Spleen (tissue), 11 donors: ENCODE measurements at regions not wholly inside any gene's neighbourhood (a gene's known extent, or its start where the extent isn't known, plus 50 kb on each side); places are given as distances from the start of the nearest gene placed in this dataset.

Source experiments
- DNase-seq: peaks from one replicate; pipeline ENCODE4 v3.0.0-alpha.2; 2020
- H3K27ac ChIP-seq, 8 donors: fragments of 200-600 bp; sonication (generic) in 7 of 8; 1 replicate in 4 of 8; 2 replicates in 4 of 8; pipeline versions ENCODE4 v1.5.0 to v1.8.0; 2016 to 2021; ENCODE audit warnings: inconsistent platforms in 4 of 8, mild to moderate bottlenecking in 4 of 8, moderate library complexity in 1 of 8
- H3K27me3 ChIP-seq, 7 donors: fragments of 200-600 bp; sonication (generic) in 6 of 7; replicated peaks in 1 of 7; 1 replicate in 4 of 7; 2 replicates in 3 of 7; pipeline versions ENCODE4 v1.5.0 to v1.8.0; 2016 to 2021; ENCODE audit warnings: inconsistent platforms in 3 of 7, mild to moderate bottlenecking in 1 of 7
- H3K36me3 ChIP-seq, 6 donors: fragments of 200-600 bp; sonication (generic) in 5 of 6; 1 replicate in 4 of 6; 2 replicates in 2 of 6; pipeline versions ENCODE4 v1.5.0 to v1.8.0; 2016 to 2021; ENCODE audit warnings: inconsistent platforms in 2 of 6
- H3K4me1 ChIP-seq, 6 donors: fragments of 200-600 bp; sonication (generic) in 5 of 6; 1 replicate in 3 of 6; 2 replicates in 3 of 6; pipeline versions ENCODE4 v1.5.0 to v1.8.0; 2016 to 2021; ENCODE audit warnings: inconsistent platforms in 3 of 6
- H3K4me3 ChIP-seq, 8 donors: fragments of 200-600 bp; sonication (generic) in 7 of 8; 1 replicate in 4 of 8; 2 replicates in 4 of 8; pipeline versions ENCODE4 v1.5.0 to v1.8.0; 2016 to 2021; ENCODE audit warnings: inconsistent platforms in 4 of 8, mild to moderate bottlenecking in 4 of 8, moderate library complexity in 2 of 8
- H3K9me3 ChIP-seq, 8 donors: fragments of 200-600 bp; sonication (generic) in 7 of 8; 1 replicate in 4 of 8; 2 replicates in 4 of 8; pipeline versions ENCODE4 v1.5.0 to v1.8.0; 2016 to 2021; ENCODE audit warnings: inconsistent platforms in 4 of 8
- POLR2A ChIP-seq, 3 donors: fragments of 450-650 bp; IDR thresholded peaks; one replicate each; pipeline ENCODE4 v1.5.1; 2017; ENCODE audit warnings: antibody characterized with exemption in 3 of 3, mild to moderate bottlenecking in 1 of 3
- POLR2AphosphoS5 ChIP-seq, 3 donors: sonication (generic); formaldehyde crosslinking; IDR thresholded peaks; one replicate each; pipeline ENCODE4 v1.5.1; 2017; ENCODE audit warnings: antibody characterized with exemption in 3 of 3
- WGBS, 5 donors: extraction: QIAGEN DNeasy Blood & Tissue Kit in 3 of 5; methylation state at CpG; one replicate each; pipeline versions ENCODE4 v1.1.5 to v1.1.7; 2013 to 2018; 5-methylcytosine and 5-hydroxymethylcytosine counted together
- intact Hi-C: fragments of 100-400 bp; cut with DNase I; formaldehyde crosslinking; loops from one replicate; pipeline ENCODE4 v1.15.0; 2023; ENCODE audit warnings: low total_unique reads
- TF ChIP-seq, protein P1 (sequence below), 11 experiments: fragments of 200-600 bp in 7 of 11; fragments of 450-650 bp in 4 of 11; sonication (generic) in 4 of 11; IDR thresholded peaks in 8 of 11; conservative IDR thresholded peaks in 3 of 11; 1 replicate in 7 of 11; 2 replicates in 4 of 11; pipeline versions ENCODE4 v1.4.0 to v1.8.0; 2016 to 2021; ENCODE audit warnings: antibody characterized with exemption in 11 of 11, inconsistent platforms in 4 of 11, mild to moderate bottlenecking in 1 of 11
- donor health status: healthy with polysubstance abuse.
- donor health status: DM: no; HTN: no; CAD: no; lungs with moderate emphysema.
- donor health status: DM: no; HTN: no; CAD: no.
- donor health status: Bipolar disorder and iron deficiency.
- donor health status: healthy.
- donor health status: DM: no; HTN: no; CAD: no.
- donor health status: DM: yes; HTN: yes; CAD: no.

DNA sequence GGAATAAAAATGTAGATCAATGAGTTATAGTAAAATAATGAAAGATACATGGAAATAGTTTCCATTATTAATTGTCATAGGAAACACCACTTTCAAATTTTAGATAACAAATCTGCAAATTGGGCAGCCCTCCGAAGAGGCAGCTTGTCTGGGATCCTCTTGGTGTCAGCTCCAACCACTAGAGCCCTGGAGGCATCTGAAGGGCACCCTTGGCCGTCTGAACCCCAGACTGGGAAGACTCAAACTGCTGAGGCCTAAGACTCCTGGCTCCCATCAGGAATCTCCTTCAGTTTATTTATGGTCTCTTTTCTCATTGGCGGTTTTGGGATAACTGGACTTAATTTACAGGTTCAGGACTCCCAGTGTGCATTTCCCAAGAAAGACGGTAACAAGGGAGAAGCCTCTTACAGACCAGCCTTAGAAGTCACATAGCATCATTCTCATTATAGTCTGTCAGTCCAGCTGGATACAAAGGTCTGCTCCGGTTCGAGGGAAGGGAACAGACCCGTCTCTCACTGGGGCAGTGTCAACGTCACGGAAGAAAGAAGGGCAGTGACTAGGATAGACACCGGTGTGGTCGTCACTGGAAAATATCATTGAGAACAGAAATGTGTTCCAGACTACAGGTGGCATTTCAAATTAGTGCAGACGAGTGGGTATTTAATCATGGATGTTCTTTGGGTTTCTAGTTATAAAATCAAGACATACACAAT, 390.7 kb upstream of the NETO1 start:
- H3K36me3 ChIP-seq: no peaks in the 10 kb centered on the region
- no peak overlapping the region for H3K4me3 ChIP-seq
- no peaks in the 10 kb centered on the region for H3K9me3 ChIP-seq
- H3K27me3 ChIP-seq: no peaks in the 10 kb centered on the region
- no peaks in the 10 kb centered on the region for H3K4me1 ChIP-seq
- no peak overlapping the region for H3K27ac ChIP-seq
- TF ChIP-seq POLR2AphosphoS5 (IDR thresholded peaks at IDR 0.05) (no peak), POLR2A (IDR thresholded peaks at IDR 0.05) (no peak)
- TF ChIP-seq, protein P1, sequence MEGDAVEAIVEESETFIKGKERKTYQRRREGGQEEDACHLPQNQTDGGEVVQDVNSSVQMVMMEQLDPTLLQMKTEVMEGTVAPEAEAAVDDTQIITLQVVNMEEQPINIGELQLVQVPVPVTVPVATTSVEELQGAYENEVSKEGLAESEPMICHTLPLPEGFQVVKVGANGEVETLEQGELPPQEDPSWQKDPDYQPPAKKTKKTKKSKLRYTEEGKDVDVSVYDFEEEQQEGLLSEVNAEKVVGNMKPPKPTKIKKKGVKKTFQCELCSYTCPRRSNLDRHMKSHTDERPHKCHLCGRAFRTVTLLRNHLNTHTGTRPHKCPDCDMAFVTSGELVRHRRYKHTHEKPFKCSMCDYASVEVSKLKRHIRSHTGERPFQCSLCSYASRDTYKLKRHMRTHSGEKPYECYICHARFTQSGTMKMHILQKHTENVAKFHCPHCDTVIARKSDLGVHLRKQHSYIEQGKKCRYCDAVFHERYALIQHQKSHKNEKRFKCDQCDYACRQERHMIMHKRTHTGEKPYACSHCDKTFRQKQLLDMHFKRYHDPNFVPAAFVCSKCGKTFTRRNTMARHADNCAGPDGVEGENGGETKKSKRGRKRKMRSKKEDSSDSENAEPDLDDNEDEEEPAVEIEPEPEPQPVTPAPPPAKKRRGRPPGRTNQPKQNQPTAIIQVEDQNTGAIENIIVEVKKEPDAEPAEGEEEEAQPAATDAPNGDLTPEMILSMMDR (IDR thresholded peaks at IDR 0.05 in 8 of 11, conservative IDR thresholded peaks at IDR 0.05 in 3 of 11): no peak
- WGBS, 5 donors: 84 to 91% (median 87%) methylated on average over 12 of the region's 12 CpGs
- intact Hi-C loops: no loop called here
- DNase-seq: no peak

DNA sequence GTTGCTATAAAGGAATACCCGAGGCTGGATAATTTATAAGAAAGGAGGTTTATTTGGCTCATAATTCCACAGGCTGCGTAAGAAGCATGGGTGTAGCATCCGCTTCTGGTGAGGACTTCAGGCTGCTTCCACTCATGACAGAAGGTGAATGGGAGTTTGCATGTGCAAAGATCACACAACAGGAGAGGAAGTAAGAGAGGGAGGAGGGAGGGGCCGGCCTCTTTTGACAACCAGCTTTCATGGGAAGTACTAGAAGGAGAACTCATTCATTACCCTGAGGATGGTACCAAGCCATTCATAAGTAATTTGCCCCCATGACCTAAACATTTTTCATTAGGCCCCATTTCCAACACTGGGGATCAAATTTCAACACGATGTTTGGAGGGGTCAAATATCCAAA, 386.8 kb upstream of the NETO1 start:
- no peak overlapping the region for H3K4me3 ChIP-seq
- WGBS, 5 donors: 76 to 86% (median 77%) methylated on average over 5 of the region's 5 CpGs
- TF ChIP-seq POLR2AphosphoS5 (IDR thresholded peaks at IDR 0.05) (no peak), POLR2A (IDR thresholded peaks at IDR 0.05) (no peak)
- TF ChIP-seq, protein P1 (IDR thresholded peaks at IDR 0.05 in 8 of 11, conservative IDR thresholded peaks at IDR 0.05 in 3 of 11): no peak

DNA sequence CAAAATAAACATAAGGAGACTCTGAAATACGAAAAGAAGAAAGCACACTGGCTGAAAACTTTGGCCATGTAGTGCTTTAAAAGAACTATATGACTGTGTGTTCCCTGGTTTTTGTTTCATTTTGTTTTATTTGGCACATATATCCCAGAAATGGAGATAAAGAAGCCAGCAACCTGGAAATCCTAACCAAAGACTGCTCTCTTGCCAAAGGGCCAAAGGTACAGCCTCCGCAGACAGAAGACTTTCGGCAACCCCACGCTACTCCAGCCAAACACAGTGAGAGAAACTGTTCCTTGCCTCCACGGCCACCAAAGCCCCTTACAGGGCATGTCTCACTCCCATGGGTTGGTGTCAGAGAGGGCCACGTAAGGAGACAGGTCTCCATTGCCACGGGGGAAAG, 381.2 kb upstream of the NETO1 start:
- Histone ChIP-seq H3K36me3 (no peaks in the 10 kb centered on the region), H3K9me3 (peaks cover 0 to 5% (median 0%) of the 10 kb centered on the region in 8 donors), H3K4me1 (no peaks in the 10 kb centered on the region), H3K27ac (no peak overlapping the region), H3K27me3 (no peaks in the 10 kb centered on the region), H3K4me3 (no peak overlapping the region)
- intact Hi-C loops: no loop called here
- peak; percentile 48 for DNase-seq
- no peak for TF ChIP-seq POLR2A (IDR thresholded peaks at IDR 0.05)
- no peak for TF ChIP-seq POLR2AphosphoS5 (IDR thresholded peaks at IDR 0.05)
- TF ChIP-seq, protein P1 (IDR thresholded peaks at IDR 0.05 in 8 of 11, conservative IDR thresholded peaks at IDR 0.05 in 3 of 11): no peak
- WGBS, 5 donors: 78 to 86% (median 84%) methylated on average over 6 to 7 of the region's 7 CpGs

More for the DNA sequence above, 386.8 kb upstream of the NETO1 start:
- Histone ChIP-seq H3K27me3 (no peaks in the 10 kb centered on the region), H3K9me3 (no peaks in the 10 kb centered on the region), H3K36me3 (no peaks in the 10 kb centered on the region), H3K4me1 (no peaks in the 10 kb centered on the region), H3K27ac (no peak overlapping the region)
- intact Hi-C loops: no loop called here
- no peak for DNase-seq

DNA sequence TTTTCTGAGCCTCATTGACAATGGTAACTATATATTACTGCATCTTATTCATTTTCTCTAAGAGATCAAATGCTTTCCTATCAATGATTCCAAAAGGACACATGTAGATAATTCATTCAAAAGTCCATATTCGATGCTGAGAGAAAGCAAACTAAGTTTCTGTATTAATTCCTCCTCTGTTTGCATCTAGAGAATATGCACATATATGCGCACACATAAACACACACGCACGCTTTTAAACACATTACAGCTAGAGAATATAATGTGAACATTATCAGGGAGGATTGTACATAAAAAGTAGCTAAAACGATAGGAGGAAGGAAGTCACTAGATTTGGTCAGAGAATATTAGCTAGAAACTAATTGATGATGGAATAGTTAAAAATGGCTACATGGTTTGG, 379.0 kb upstream of the NETO1 start:
- H3K27me3 ChIP-seq: no peaks in the 10 kb centered on the region
- intact Hi-C loops: no loop called here
- no peak overlapping the region for H3K4me3 ChIP-seq
- H3K36me3 ChIP-seq: no peaks in the 10 kb centered on the region
- TF ChIP-seq POLR2A (IDR thresholded peaks at IDR 0.05): no peak
- no peak for TF ChIP-seq POLR2AphosphoS5 (IDR thresholded peaks at IDR 0.05)
- TF ChIP-seq, protein P1 (IDR thresholded peaks at IDR 0.05 in 8 of 11, conservative IDR thresholded peaks at IDR 0.05 in 3 of 11): no peak
- no peak for DNase-seq
- H3K4me1 ChIP-seq: no peaks in the 10 kb centered on the region
- 82 to 88% (median 84%) methylated on average over 5 of the region's 5 CpGs for WGBS, 5 donors
- no peak overlapping the region for H3K27ac ChIP-seq
- H3K9me3 ChIP-seq: peaks cover 0 to 15% (median 0%) of the 10 kb centered on the region in 8 donors
